Stimulated activated CD4-positive, alpha-beta T cell treated with anti-CD3 and anti-CD28 coated beads, Interleukin-4, amount 100 ng/mL, for 24 hours (primary cell): ENCODE measurements at regions not wholly inside any gene's neighbourhood (a gene's known extent, or its start where the extent isn't known, plus 50 kb on each side); places are given as distances from the start of the nearest gene placed in this dataset.

Experiments
- DNase-seq: peaks from one replicate; pipeline ENCODE4 v3.0.0-alpha.2; 2020

GRCh38 chr2:240299710-240300068 is 135.8 kb upstream of the GPC1 start:
- DNase-seq: no peak

GRCh38 chr2:240300261-240300821 is 135.1 kb upstream of the GPC1 start:
- no peak for DNase-seq

DNA sequence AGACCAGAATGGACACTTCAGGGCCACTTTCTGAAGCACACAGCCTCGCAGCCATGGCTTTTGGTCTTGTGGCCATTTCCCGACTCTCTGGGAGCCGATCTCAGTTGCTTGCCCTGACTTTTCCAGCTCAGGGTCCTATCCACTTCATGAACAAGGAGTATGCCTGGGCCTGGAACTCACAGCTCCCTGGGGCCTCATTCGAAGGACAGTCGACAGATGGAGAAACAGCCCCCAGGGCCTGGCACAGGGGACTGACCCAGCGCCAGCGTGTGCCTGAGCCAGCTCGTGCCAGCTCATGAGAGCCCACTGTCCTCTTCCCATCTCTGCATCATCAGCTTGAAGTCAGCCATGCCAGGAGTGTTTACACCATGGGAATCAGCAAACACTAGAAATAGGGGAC is 134.6 kb upstream of the GPC1 start:
- no peak for DNase-seq

DNA sequence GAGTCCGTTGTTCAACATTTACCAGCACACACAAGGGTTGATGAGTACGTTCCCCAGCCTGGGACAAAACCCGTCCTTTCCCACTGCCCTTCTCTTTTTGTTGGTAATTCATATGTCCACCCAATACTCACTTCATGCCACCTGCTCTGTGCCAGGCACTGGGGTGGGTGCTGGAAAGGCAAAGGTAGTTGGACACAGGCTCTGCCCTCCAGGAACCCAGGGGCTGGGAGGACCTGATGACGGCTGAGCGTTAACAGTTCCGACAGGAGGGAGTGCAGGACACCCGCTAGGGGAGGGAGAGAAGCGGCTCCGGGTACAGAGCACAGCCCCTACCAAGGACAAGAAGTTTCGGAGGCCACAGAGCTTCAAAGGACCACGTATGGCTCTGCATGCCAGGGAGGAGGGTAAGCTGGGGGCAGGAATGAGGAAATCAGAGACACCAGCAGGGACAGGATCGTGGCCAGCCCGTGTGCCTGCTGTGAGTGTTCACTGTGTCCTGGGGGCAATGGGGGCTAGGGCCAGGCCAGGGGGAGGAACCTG is 134.1 kb upstream of the GPC1 start:
- no peak for DNase-seq

GRCh38 chr2:240302041-240302440 is 133.4 kb upstream of the GPC1 start:
- DNase-seq: no peak

DNA sequence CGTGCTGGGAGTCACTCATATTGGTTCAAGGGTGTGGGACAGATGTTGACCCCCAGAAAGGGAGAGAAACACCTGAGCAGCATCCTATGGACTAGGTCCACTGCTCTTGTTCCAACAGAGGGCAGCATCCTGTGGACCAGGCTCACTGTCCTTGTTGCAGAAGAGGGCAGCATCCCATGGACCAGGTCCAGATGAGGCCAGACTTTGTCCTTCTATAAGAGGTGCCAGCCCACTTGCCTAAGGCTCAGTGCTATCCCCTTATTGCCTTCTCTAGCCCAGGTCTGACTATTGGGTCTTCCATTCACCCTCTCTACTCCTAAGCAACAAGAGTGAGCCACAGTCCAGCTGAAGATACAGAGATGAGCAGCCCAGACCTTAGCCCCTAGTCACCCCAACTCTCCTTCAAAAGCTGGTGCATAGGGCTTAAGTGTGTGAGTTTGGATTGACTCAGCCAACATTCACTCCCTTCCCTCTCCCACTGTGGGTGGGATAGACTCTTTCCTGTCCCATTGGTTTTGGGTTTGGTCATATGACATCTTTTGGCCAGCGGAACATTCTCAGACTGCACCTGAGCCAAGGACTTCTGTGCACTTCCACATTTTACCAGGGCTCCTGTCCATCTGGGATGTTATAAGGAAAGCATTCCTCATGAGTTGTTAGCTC is 132.4 kb upstream of the GPC1 start:
- DNase-seq: no peak

DNA sequence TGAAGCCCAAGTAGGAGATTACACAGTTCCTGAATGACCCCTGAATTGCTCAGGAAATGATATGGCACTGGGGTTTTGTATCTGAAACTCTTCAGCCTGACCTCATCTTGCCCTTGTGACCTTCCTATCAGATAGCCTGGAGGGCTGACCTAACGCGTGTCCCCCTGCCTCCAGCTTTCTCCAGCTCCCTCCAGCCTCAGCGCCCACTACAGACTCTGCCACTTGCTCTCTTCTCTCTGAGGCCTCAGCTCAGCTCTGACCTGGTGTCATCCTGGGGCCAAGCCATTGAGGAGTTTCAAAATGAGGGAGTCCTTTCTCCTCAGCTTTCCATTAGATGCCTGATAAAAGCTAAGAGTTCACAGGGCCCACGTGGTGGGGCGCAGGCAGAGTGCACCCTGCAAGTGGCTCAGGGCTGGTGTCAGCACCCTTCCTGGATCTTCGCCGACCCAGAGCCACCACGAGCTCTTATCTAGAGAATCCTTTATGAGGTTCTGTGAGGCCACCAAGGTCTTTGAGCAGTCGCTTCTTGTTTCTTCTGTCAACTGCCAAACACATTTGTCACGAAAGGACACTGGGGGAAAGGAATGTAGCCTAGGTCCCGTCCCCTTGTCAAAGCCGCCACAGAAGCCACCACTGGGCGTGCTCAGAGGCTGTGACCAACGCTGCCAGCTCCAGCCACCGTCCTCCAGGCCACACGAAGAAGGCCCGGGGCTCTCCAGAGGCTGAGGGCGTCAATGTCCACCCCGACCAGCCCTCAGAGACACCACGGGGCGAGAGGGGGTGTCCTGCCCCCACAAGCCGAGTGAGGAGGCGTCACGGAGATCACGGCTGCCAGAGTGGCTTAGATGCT is 131.3 kb upstream of the GPC1 start:
- no peak for DNase-seq

DNA sequence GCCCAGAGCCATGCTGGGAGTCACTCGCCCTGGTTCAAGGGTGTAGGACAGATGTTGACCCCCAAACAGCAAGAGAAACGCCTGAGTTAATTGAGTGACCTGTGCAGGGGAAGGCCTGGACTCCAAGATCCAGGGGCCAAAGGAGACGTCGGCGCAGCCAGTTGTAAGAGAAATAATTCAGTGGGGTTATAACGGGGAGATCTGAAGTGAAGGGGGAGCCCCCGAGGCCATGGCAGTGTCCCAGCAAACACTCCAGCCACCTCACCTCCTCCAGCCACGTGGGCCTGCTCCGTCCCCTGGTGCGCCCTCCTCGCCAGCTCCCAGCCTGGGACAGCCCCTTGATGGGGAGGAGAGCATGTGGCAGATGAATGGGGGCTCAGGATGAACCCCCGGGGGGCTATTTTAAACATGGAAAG is 130.7 kb upstream of the GPC1 start:
- no peak for DNase-seq

GRCh38 chr2:240305369-240305962 is 130.0 kb upstream of the GPC1 start:
- DNase-seq: no peak

GRCh38 chr2:240306185-240306584 is 129.3 kb upstream of the GPC1 start:
- no peak for DNase-seq

DNA sequence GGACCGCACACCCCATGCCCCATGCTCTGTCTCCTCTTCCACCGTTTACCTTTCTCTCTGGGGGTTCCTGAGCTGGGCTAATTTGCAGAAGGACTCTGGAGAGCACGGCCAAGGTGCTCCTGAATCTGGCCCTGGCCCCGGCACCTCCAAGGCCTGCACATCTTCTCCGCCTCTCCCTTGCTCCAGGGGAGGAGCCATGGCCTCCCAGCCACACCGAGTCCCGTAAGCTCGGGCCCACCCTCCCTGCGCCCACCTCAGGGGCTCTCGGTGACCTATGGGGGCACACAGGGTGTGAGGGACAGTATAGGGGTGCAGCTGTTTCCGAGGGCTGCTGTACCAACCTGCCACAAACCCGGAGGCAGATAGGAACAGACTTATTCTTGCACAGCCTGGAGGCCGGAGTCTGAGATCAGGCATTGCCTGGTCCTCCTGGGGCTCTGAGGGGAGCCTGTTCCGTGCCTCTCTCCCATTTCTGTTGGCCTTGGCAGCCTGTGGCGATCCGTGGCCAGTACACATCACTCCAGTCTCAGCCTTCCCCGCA is 127.3 kb upstream of the GPC1 start:
- DNase-seq: no peak

DNA sequence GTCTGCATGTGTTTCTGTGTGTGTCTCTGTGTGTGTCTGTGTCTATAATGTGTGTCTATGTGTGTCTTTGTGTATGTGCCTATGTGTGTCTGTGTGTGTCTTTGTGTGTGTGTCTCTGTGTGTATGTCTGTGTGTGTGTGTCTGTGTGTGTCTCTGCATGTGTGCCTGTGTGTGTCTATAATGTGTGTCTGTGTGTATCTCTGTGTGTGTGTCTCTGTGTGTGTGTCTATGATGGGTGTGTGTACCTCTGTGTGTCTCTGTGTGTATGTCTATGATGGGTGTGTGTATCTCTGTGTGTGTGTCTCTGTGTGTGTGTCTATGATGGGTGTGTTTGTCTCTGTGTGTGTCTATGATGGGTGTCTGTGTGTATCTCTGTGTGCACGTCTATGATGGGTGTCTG is 126.2 kb upstream of the GPC1 start:
- DNase-seq: no peak

DNA sequence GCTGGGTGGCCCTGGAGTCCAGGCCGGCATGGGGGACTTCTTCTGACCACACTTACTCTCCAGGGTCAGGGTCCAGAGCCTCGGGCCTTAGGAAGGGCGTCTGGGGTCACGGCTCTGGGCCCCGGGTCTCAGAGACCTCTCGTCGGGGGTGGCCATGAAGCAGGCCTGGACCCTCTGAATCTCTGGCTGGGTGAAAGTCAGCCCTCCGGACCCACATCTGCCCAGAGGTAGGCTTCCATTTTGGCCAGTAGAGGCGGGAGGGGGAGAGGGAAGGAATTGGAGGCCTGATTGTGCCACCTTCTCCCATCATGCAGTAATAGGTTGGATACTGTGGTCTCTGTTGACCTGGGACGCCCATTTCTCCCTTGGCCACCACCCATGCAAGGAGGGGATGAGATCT is 125.3 kb upstream of the GPC1 start:
- no peak for DNase-seq

GRCh38 chr2:240310645-240311044 is 124.8 kb upstream of the GPC1 start:
- DNase-seq: no peak

GRCh38 chr2:240311821-240312220 is 123.6 kb upstream of the GPC1 start:
- no peak for DNase-seq

- no peak for DNase-seq
Measured at GRCh38 chr2:240319221-240319854, 116.1 kb upstream of the GPC1 start.

DNA sequence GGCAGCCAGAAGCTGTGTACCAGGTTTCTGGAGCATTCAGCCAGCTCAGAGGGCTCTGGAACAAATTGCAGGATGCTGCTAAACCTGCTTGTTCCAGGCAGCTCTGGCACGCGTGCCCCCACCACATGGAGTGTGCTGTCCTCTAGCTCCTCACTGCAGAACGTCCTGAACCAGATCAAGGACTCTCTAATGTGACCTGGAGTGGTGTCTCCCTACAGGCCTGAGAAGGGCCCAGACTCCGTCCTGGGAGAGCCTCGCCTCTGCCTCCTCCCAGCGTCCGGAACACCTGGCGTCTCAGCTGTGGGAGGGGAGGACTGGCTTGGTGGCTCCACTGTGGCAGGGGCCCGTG is 115.6 kb upstream of the GPC1 start:
- DNase-seq: no peak

GRCh38 chr2:240320204-240320993 is 115.1 kb upstream of the GPC1 start:
- no peak for DNase-seq

DNA sequence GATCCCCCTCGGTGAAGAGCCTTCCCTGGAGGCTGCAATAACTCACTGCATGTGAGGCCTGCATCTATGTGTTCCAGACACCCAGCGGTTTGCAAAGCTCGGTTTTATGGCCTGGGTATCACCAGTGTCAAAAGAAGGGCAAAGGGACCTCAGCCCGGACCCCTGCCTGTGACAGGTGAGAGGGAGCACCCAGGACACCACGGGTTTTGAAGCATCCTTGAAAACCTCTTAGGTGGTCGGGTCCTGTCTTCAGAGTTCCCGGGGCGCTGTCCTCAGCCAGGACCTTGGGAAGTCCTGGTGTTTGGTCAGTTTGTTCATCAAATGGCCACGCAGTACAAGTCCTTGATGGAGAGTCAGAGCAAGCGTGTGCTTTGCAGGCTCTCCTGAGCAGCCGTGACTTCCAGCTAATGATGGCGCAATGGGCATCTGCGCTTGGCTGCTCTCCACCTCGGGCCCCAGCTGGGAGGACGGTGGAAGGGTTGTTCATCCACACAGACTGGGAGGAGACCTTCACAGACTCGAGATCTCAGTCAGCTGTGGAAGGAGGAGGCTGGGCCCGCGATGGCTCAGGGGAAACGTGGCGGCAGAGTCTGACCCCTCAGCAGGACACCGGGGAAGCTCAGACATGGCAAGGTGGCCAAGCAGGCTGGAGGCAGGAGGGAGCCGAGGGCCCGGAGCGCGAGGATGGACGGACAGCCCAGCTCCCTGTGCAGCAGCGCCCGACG is 113.1 kb upstream of the GPC1 start:
- no peak for DNase-seq

DNA sequence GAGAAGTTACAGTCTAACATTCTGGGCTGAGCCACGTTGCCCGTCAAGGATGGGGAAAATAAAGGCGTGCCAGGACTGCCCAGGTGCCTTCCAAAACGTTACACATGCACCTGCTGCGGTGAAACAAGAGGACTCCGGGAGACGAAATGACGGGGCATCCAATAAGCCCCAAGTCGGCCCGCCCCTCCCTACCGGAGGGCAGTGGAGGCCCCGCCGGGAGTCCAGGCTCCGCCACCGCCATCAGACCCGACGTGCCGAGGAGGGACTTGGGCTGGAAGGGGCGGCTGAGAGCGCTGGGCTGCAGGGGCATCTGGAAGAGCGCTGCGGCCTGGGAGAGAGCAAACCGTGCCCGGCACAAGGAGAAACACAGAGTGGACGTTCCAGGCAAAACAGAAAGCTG is 112.5 kb upstream of the GPC1 start:
- no peak for DNase-seq

- no peak for DNase-seq
Measured at GRCh38 chr2:240323601-240324291, 111.7 kb upstream of the GPC1 start.
